Neuronal stem cell (in vitro differentiated cells): ENCODE measurements at regions not wholly inside any gene's neighbourhood (a gene's known extent, or its start where the extent isn't known, plus 50 kb on each side); places are given as distances from the start of the nearest gene placed in this dataset.
A peak's percentile ranks its signal among the peaks of the same experiment; 100 is the strongest.

Experiments
- DNase-seq: peaks from one replicate; pipeline ENCODE4 v3.0.0-alpha.2; 2013; ENCODE audit warnings: low spot score
- H2AFZ ChIP-seq: one replicate; pipeline ENCODE4 v1.6.1; 2013; ENCODE audit warnings: mild to moderate bottlenecking, low read length, inconsistent platforms
- H2AK5ac ChIP-seq: 2 replicates; pipeline ENCODE4 v1.6.1; 2013; ENCODE audit warnings: low read depth, mild to moderate bottlenecking, inconsistent platforms, low read length, moderate library complexity, mixed read lengths
- H2BK120ac ChIP-seq: 2 replicates; pipeline ENCODE4 v1.6.1; 2013; ENCODE audit warnings: low read depth, mild to moderate bottlenecking, inconsistent platforms, low read length, moderate library complexity, mixed read lengths
- H2BK12ac ChIP-seq: one replicate; pipeline ENCODE4 v1.6.1; 2013; ENCODE audit warnings: low read length, inconsistent platforms
- H2BK15ac ChIP-seq: 2 replicates; pipeline ENCODE4 v1.6.1; 2013; ENCODE audit warnings: mild to moderate bottlenecking, low read length, inconsistent platforms, mixed read lengths
- H2BK5ac ChIP-seq: one replicate; pipeline ENCODE4 v1.6.1; 2013; ENCODE audit warnings: inconsistent platforms, mild to moderate bottlenecking, low read length, moderate library complexity
- H3K14ac ChIP-seq: one replicate; pipeline ENCODE4 v1.6.1; 2013; ENCODE audit warnings: low read length, inconsistent platforms
- H3K18ac ChIP-seq: 2 replicates; pipeline ENCODE4 v1.6.1; 2013; ENCODE audit warnings: low read length, inconsistent platforms
- H3K23ac ChIP-seq: 2 replicates; pipeline ENCODE4 v1.6.1; 2013; ENCODE audit warnings: low read depth, mild to moderate bottlenecking, mixed read lengths, low read length, inconsistent platforms; ENCODE audit not compliant: poor library complexity
- H3K27ac ChIP-seq: replicated peaks from 3 replicates; pipeline ENCODE4 v1.5.1; 2013; ENCODE audit warnings: low read length, inconsistent platforms
- H3K27me3 ChIP-seq, 3 experiments: 2 replicates each; pipeline ENCODE4 v1.6.1; 2013; ENCODE audit warnings: low read length in 3 of 3, mild to moderate bottlenecking in 2 of 3, inconsistent platforms in 1 of 3, low read depth in 1 of 3, mixed read lengths in 1 of 3, moderate library complexity in 1 of 3; ENCODE audit not compliant: control insufficient read depth in 3 of 3, insufficient read depth in 3 of 3
- H3K36me3 ChIP-seq, 2 donors: replicated peaks in 1 of 2; 2 replicates each; pipeline ENCODE4 v1.6.1; 2013; ENCODE audit warnings: low read length in 2 of 2; ENCODE audit not compliant: control insufficient read depth in 2 of 2, insufficient read depth in 2 of 2
- H3K4ac ChIP-seq: 2 replicates; pipeline ENCODE4 v1.6.1; 2013; ENCODE audit warnings: inconsistent platforms, mild to moderate bottlenecking, low read length, moderate library complexity
- H3K4me1 ChIP-seq, 2 donors: 1 replicate in 1 of 2; 2 replicates in 1 of 2; pipeline ENCODE4 v1.6.1; 2013; ENCODE audit warnings: low read length in 2 of 2, low read depth in 1 of 2; ENCODE audit not compliant: control insufficient read depth in 2 of 2, insufficient read depth in 1 of 2
- H3K4me2 ChIP-seq: one replicate; pipeline ENCODE4 v1.6.1; 2013; ENCODE audit warnings: mild to moderate bottlenecking, low read length, inconsistent platforms; ENCODE audit not compliant: insufficient read depth, poor library complexity, severe bottlenecking
- H3K4me3 ChIP-seq, 2 donors: 2 replicates each; pipeline ENCODE4 v1.5.1; 2013; ENCODE audit warnings: low read length in 2 of 2, mild to moderate bottlenecking in 2 of 2, inconsistent platforms in 1 of 2, moderate library complexity in 1 of 2
- H3K79me1 ChIP-seq: one replicate; pipeline ENCODE4 v1.6.1; 2013; ENCODE audit warnings: low read depth, mild to moderate bottlenecking, inconsistent platforms, low read length, moderate library complexity
- H3K9ac ChIP-seq: one replicate; pipeline ENCODE4 v1.6.1; 2013; ENCODE audit warnings: mild to moderate bottlenecking, low read depth, low read length, inconsistent platforms; ENCODE audit not compliant: poor library complexity
- H3K9me3 ChIP-seq, 2 donors: replicated peaks in 1 of 2; 2 replicates each; pipeline versions ENCODE3 to v1.6.1; 2013; ENCODE audit warnings: low read length in 2 of 2, mild to moderate bottlenecking in 2 of 2, inconsistent platforms in 1 of 2, low read depth in 1 of 2, mixed read lengths in 1 of 2, moderate library complexity in 1 of 2; ENCODE audit not compliant: control insufficient read depth in 2 of 2, insufficient read depth in 1 of 2
- H4K8ac ChIP-seq: one replicate; pipeline ENCODE4 v1.6.1; 2013; ENCODE audit warnings: low read depth, mild to moderate bottlenecking, inconsistent platforms, low read length, moderate library complexity
- H4K91ac ChIP-seq: one replicate; pipeline ENCODE4 v1.6.1; 2013; ENCODE audit warnings: low read length, low read depth, mild to moderate bottlenecking, inconsistent platforms; ENCODE audit not compliant: poor library complexity
- WGBS, 2 donors: extraction: QIAGEN DNeasy Blood & Tissue Kit; methylation state at CpG; one replicate each; pipeline ENCODE4 v1.1.7; 2013; ENCODE audit warnings: missing lambda C conversion rate in 2 of 2, mixed read lengths in 1 of 2; ENCODE audit not compliant: insufficient read length in 2 of 2, insufficient replicate concordance in 1 of 2; ENCODE audit errors: extremely low coverage in 2 of 2; 5-methylcytosine and 5-hydroxymethylcytosine counted together

GRCh38 chr14:93861836-93862235 is 65.3 kb upstream of the FAM181A start:
- H3K4me1 ChIP-seq, result no peaks in the 10 kb centered on the region
- no peak overlapping the region for H3K4ac ChIP-seq
- no peak for DNase-seq
- H3K27ac ChIP-seq, result no peak overlapping the region
- no peak overlapping the region for H3K4me2 ChIP-seq
- H2BK15ac ChIP-seq, result no peak overlapping the region
- H3K18ac ChIP-seq, result no peak overlapping the region
- no peak overlapping the region for H4K8ac ChIP-seq
- H3K9ac ChIP-seq, result no peak overlapping the region
- H3K4me3 ChIP-seq, result no peak overlapping the region
- H2AFZ ChIP-seq, result no peak overlapping the region
- no peak overlapping the region for H2AK5ac ChIP-seq
- no peak overlapping the region for H3K23ac ChIP-seq
- no peak overlapping the region for H3K14ac ChIP-seq
- H3K27me3 ChIP-seq, result peaks cover 0 to 17% (median 0%) of the 10 kb centered on the region in 3 experiments
- H2BK5ac ChIP-seq, result no peak overlapping the region
- no peak overlapping the region for H4K91ac ChIP-seq
- WGBS, 2 donors, result no CpG with 5 or more reads among the region's 5 CpGs
- no peaks in the 10 kb centered on the region for H3K9me3 ChIP-seq
- H2BK12ac ChIP-seq, result no peak overlapping the region
- no peaks in the 10 kb centered on the region for H3K79me1 ChIP-seq
- H2BK120ac ChIP-seq, result no peak overlapping the region
- no peaks in the 10 kb centered on the region for H3K36me3 ChIP-seq

- Histone ChIP-seq H2BK12ac (no peak overlapping the region), H3K4me1 (no peaks in the 10 kb centered on the region), H3K79me1 (no peaks in the 10 kb centered on the region), H3K9me3 (no peaks in the 10 kb centered on the region), H2BK120ac (no peak overlapping the region), H3K4me2 (no peak overlapping the region), H3K9ac (no peak overlapping the region), H3K27me3 (peaks cover 0 to 17% (median 0%) of the 10 kb centered on the region in 3 experiments), H3K14ac (no peak overlapping the region), H2AK5ac (no peak overlapping the region), H2AFZ (no peak overlapping the region), H4K91ac (no peak overlapping the region), H3K36me3 (no peaks in the 10 kb centered on the region), H3K4ac (no peak overlapping the region), H3K18ac (no peak overlapping the region), H2BK5ac (no peak overlapping the region), H3K27ac (no peak overlapping the region), H3K23ac (no peak overlapping the region), H2BK15ac (no peak overlapping the region), H3K4me3 (no peak overlapping the region), H4K8ac (no peak overlapping the region)
- WGBS, 2 donors, result no CpG with 5 or more reads among the region's 7 CpGs
- no peak for DNase-seq
Measured at GRCh38 chr14:93859957-93860356, 67.2 kb upstream of the FAM181A start.

GRCh38 chr14:93858896-93859295 is 68.2 kb upstream of the FAM181A start:
- H3K79me1 ChIP-seq, result no peaks in the 10 kb centered on the region

GRCh38 chr14:93857500-93858283 is 69.4 kb upstream of the PRIMA1 start:
- Histone ChIP-seq H3K79me1 (no peaks in the 10 kb centered on the region), H2AK5ac (no peak overlapping the region), H2AFZ (no peak overlapping the region), H2BK12ac (no peak overlapping the region), H3K18ac (no peak overlapping the region), H3K4ac (no peak overlapping the region), H3K23ac (no peak overlapping the region), H3K36me3 (no peaks in the 10 kb centered on the region), H3K4me3 (no peak overlapping the region), H3K9ac (no peak overlapping the region), H3K27ac (no peak overlapping the region), H3K27me3 (peaks cover 0 to 17% (median 0%) of the 10 kb centered on the region in 3 experiments), H3K9me3 (no peaks in the 10 kb centered on the region), H3K4me2 (no peak overlapping the region), H4K91ac (no peak overlapping the region), H2BK120ac (no peak overlapping the region), H2BK5ac (no peak overlapping the region), H3K4me1 (no peaks in the 10 kb centered on the region), H4K8ac (no peak overlapping the region), H3K14ac (no peak overlapping the region), H2BK15ac (no peak overlapping the region)
- no peak for DNase-seq
- no CpG with 5 or more reads among the region's 12 CpGs for WGBS, 2 donors

More at GRCh38 chr14:93858896-93859295, 68.2 kb upstream of the FAM181A start:
- Histone ChIP-seq H2BK15ac (no peak overlapping the region), H2AFZ (no peak overlapping the region), H3K4me2 (no peak overlapping the region), H3K4me3 (no peak overlapping the region), H3K9ac (no peak overlapping the region), H3K4me1 (no peaks in the 10 kb centered on the region), H2AK5ac (no peak overlapping the region), H3K23ac (no peak overlapping the region), H3K27ac (no peak overlapping the region), H2BK5ac (no peak overlapping the region), H4K8ac (no peak overlapping the region), H2BK12ac (no peak overlapping the region), H3K9me3 (no peaks in the 10 kb centered on the region), H3K27me3 (peaks cover 0 to 17% (median 0%) of the 10 kb centered on the region in 3 experiments), H2BK120ac (no peak overlapping the region), H3K14ac (no peak overlapping the region), H3K18ac (peak overlapping the region; percentile 3), H3K36me3 (no peaks in the 10 kb centered on the region), H4K91ac (no peak overlapping the region), H3K4ac (no peak overlapping the region)
- no peak for DNase-seq
- WGBS, 2 donors, result no CpG with 5 or more reads among the region's 17 CpGs
